ENCODE measurements at regions not wholly inside any gene's neighbourhood (a gene's known extent, or its start where the extent isn't known, plus 50 kb on each side); places are given as distances from the start of the nearest gene placed in this dataset.
"Not testable (repeated sequence)": the region's sequence is repeated elsewhere in the genome, so short reads cannot be mapped to it uniquely, and the experiment has no call there.

DNA sequence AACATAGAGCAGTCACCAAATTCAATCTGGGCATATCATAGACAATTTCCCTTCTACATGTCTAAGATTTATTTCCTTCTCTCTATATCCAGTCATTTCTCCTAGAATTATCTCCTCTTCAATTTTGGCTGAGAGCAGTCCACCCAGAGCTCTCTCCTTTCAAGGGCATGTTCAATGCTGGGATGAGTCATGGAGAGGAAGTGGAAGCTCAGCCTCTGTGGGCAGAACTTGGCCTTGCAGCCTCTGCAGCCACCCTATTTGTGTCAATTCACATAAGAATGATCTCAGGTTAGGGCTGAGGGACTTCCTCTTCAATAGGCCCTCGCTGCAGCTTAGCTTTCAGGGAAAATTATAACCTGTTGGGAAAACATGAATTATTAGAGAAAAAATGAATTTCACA is 560.8 kb downstream of the POM121L12 start:
- Mint-ChIP-seq H3K27me3 (ENCODE audit: low read depth in 3 of 3) (no peaks in the 10 kb centered on the region), H3K36me3 (no peaks in the 10 kb centered on the region), H3K4me3 (no peak overlapping the region), H3K27ac (no peak overlapping the region), H3K9me3 (peaks cover 8 to 86% (median 50%) of the 10 kb centered on the region in 6 donors), H3K4me1 (no peaks in the 10 kb centered on the region)
- DNase-seq, result no peak

DNA sequence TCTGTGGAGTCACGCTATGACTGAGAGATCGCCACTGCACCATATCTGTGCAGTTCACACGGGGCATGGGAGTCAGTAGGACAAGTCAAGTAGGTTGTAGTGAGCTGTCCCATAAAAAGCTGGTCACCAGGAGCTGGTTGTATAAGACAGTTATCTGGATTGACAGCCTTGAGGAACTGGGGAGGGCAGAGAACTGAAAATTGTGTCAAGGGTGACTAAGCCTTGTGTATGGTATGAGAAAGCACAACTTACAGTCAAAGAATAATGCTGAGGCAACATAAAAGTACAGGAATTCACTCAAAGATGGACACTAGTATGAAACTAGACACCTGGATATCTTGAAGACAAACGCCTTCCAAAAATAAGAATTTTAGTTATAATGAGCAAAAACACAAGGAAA is 564.9 kb downstream of the POM121L12 start:
- peaks cover 12 to 79% (median 48%) of the 10 kb centered on the region in 6 donors for H3K9me3 Mint-ChIP-seq
- no peak overlapping the region for H3K4me3 Mint-ChIP-seq
- peaks cover 0 to 2% (median 0%) of the 10 kb centered on the region in 3 donors for H3K27me3 Mint-ChIP-seq (ENCODE audit: low read depth in 3 of 3)
- no peak for DNase-seq
- peaks cover 0 to 6% (median 3%) of the 10 kb centered on the region in 3 donors for H3K36me3 Mint-ChIP-seq
- H3K27ac Mint-ChIP-seq, result no peak overlapping the region
- H3K4me1 Mint-ChIP-seq, result no peaks in the 10 kb centered on the region

DNA sequence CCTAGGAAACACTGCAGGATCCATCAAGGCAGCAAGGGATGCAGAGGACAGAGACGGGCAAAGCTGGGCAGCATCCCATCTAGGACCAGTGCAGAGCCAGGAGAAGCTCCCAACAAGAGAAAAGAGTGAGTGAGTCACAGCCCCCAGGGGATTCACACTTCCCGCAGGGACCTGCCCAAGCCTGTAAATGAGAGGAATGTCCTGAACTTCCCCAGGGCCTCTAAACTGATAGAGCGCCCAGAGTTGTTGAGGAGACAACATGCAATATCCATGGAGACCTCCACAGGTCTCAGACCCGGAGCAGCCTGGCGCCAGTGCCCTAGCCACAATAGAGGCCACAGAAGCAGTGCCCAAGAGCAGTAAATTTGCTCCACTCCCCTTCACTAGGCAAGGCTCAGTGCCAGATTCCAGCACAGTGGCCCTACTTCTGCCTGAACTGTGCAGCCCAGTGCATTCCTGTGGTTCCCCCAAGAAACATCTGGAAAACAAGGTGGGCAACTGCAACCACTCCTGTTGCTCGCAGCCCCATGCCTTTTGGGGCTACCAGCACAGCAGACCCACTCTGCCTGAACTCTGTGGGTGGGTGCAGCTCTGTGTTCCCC is 567.5 kb downstream of the POM121L12 start:
- Mint-ChIP-seq H3K27me3 (ENCODE audit: low read depth in 3 of 3) (peaks cover 0 to 2% (median 0%) of the 10 kb centered on the region in 3 donors), H3K4me1 (no peaks in the 10 kb centered on the region), H3K4me3 (no peak overlapping the region), H3K36me3 (peaks cover 0 to 6% (median 3%) of the 10 kb centered on the region in 3 donors), H3K27ac (no peak overlapping the region), H3K9me3 (peaks cover 9 to 70% (median 48%) of the 10 kb centered on the region in 6 donors)
- no peak for DNase-seq

DNA sequence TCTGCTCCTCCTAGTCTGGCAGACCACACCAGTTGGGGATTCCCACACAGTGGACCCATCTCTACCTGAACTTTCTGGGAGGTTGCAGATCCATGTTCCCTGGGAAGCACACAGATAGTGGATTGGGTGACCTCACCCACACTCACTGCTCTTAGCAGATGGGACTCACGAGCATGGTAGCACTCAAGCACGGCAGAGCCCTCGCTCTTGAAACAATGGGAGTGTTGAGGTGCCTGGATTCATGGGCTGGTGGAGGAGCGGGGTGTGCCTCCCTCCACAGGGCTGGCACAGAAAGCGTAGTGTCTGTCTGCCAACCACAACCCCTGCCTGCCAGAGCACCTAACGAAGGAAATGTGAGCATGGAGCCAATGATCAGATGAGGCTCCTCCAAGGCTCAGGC is 568.0 kb downstream of the POM121L12 start:
- Mint-ChIP-seq H3K4me1 (no peaks in the 10 kb centered on the region), H3K27me3 (ENCODE audit: low read depth in 3 of 3) (peaks cover 0 to 2% (median 0%) of the 10 kb centered on the region in 3 donors), H3K27ac (no peak overlapping the region), H3K36me3 (peaks cover 0 to 6% (median 3%) of the 10 kb centered on the region in 3 donors), H3K9me3 (peaks cover 9 to 67% (median 46%) of the 10 kb centered on the region in 6 donors), H3K4me3 (no peak overlapping the region)
- DNase-seq, result no peak

DNA sequence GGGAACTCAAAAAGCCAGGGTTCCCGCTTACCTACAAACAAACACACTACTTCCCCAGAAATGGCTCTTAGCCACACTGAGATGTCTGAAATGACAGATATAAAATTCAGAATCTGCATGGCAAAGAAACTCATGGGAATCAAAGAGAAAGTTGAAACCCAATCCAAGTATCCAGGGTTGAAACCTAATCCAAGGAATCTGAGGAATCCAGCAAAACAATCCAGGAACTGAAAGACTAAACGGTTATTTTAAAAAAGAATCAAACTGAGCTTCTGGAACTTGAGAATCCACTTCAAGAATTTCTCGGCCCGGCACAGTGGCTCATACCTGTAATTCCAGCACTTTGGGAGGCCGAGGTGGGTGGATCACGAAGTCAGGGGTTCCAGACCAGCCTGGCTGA is 568.8 kb downstream of the POM121L12 start:
- Mint-ChIP-seq H3K27me3 (ENCODE audit: low read depth in 3 of 3) (peaks cover 0 to 2% (median 0%) of the 10 kb centered on the region in 3 donors), H3K27ac (no peak overlapping the region), H3K4me1 (no peaks in the 10 kb centered on the region), H3K9me3 (peaks cover 9 to 70% (median 46%) of the 10 kb centered on the region in 6 donors), H3K4me3 (no peak overlapping the region), H3K36me3 (peaks cover 0 to 6% (median 3%) of the 10 kb centered on the region in 3 donors)
- DNase-seq, result no peak

DNA sequence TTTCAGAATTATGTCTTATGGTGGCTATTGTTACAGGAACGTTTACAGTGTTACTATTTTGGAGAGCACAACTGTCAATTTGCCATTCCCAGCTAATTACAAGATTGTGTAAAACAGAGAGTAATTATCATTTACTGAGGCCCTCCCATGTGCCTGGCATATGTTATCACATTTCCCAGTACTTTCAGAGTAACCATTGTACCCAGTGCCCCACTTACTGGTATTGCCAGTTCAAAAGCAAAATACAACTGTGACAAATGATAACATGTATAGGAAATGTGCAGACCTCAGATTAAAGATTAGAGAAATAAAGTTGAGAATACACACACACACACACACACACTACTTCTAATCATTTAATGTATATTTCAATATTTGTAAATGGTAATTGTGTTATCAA is 572.5 kb downstream of the POM121L12 start:
- Mint-ChIP-seq H3K27me3 (ENCODE audit: low read depth in 3 of 3) (peaks cover 0 to 2% (median 0%) of the 10 kb centered on the region in 3 donors), H3K4me1 (no peaks in the 10 kb centered on the region), H3K9me3 (peaks cover 2 to 58% (median 29%) of the 10 kb centered on the region in 6 donors), H3K4me3 (no peak overlapping the region), H3K27ac (no peak overlapping the region), H3K36me3 (peaks cover 0 to 4% (median 0%) of the 10 kb centered on the region in 3 donors)
- no peak for DNase-seq

DNA sequence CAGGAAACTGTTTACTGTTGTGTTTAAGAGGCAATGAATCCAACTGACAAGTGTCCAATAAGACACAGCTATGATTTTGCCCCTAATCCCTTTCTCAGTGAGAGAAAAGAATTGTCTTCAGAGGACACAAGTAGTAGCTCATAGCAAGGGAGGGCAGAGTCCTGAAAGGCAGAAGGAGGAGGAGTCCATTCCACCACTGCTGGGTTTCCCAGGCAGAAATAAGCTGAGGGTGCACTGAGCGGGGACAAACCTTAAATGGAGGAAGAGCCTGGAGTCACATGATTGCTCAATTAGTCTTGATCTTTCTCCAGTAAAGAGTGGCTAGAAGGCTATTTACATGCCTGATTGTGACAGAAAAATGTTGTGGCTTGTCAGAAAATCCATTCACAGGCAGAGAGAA is 573.8 kb downstream of the POM121L12 start:
- no peak overlapping the region for H3K4me3 Mint-ChIP-seq
- no peaks in the 10 kb centered on the region for H3K4me1 Mint-ChIP-seq
- peaks cover 0 to 4% (median 3%) of the 10 kb centered on the region in 3 donors for H3K36me3 Mint-ChIP-seq
- no peak overlapping the region for H3K27ac Mint-ChIP-seq
- no peak for DNase-seq
- H3K9me3 Mint-ChIP-seq, result peaks cover 4 to 59% (median 28%) of the 10 kb centered on the region in 6 donors
- H3K27me3 Mint-ChIP-seq (ENCODE audit: low read depth in 3 of 3), result no peaks in the 10 kb centered on the region

DNA sequence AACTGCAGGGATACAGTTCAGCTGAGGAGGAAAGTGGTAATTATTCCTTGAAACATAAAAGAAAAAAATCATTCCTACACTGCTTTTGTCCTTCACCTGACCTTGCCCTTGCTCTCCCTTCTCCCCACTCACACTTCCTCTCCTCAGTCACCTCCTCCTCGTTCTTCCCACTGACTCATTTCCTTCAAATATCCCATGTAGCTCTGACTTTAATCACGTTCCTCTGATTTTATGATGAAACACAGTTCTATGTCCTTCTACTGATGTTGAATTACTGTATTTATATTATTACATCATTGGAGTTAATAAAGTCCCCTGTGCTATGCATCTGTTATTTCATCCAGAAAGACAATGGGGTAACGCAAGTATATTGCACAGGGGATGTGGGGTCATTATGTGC is 575.6 kb downstream of the POM121L12 start:
- no peak for DNase-seq
- no peak overlapping the region for H3K27ac Mint-ChIP-seq
- H3K4me3 Mint-ChIP-seq, result no peak overlapping the region
- H3K27me3 Mint-ChIP-seq (ENCODE audit: low read depth in 3 of 3), result no peaks in the 10 kb centered on the region
- H3K4me1 Mint-ChIP-seq, result no peaks in the 10 kb centered on the region
- H3K9me3 Mint-ChIP-seq, result peaks cover 4 to 51% (median 30%) of the 10 kb centered on the region in 6 donors
- peaks cover 0 to 10% (median 3%) of the 10 kb centered on the region in 3 donors for H3K36me3 Mint-ChIP-seq

DNA sequence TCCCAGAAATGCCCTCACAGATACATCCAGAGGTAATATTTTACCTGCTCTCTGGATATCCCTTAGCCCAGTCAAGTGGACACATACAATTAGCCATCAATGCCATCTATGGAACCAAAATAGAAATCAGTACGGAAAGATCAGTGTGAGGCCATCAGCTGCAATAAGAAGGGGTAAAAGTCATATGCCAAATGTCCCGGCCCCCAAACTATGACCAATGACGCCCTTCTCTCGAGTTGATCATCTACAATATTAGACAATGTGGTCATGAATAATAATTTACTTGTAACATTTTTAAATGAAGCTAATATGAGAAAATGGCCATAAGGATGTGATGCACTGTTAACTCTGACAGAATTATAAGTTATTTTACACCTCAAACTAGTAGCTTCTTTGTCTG is 588.9 kb downstream of the POM121L12 start:
- DNase-seq, result no peak
- H3K4me1 Mint-ChIP-seq, result no peaks in the 10 kb centered on the region
- peaks cover 0 to 3% (median 0%) of the 10 kb centered on the region in 3 donors for H3K27me3 Mint-ChIP-seq (ENCODE audit: low read depth in 3 of 3)
- peaks cover 15 to 67% (median 50%) of the 10 kb centered on the region in 6 donors for H3K9me3 Mint-ChIP-seq
- H3K27ac Mint-ChIP-seq, result no peak overlapping the region
- no peak overlapping the region for H3K4me3 Mint-ChIP-seq
- H3K36me3 Mint-ChIP-seq, result no peaks in the 10 kb centered on the region

DNA sequence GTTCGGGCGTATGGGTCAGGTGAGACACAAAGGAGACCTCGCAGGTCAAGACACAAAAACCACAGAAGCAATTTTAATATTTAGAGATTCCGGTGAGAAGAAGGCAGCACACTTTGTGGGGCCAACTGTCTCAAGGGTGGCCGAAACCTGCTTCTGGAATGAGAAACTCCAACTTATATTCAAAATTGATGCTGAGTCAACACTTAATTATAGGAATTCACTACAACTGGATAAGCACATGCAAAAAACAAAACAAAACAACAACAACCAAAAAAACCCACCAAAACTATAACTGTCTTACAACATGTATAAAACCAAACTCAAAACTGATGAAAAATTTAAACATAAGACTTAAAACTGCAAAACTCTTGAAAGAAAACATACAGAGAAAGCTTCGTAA is 593.3 kb downstream of the POM121L12 start:
- Mint-ChIP-seq H3K36me3 (peaks cover 0 to 3% (median 0%) of the 10 kb centered on the region in 3 donors), H3K4me1 (no peaks in the 10 kb centered on the region), H3K9me3 (peaks cover 7 to 51% (median 40%) of the 10 kb centered on the region in 6 donors), H3K4me3 (no peak overlapping the region), H3K27me3 (ENCODE audit: low read depth in 3 of 3) (peaks cover 0 to 3% (median 0%) of the 10 kb centered on the region in 3 donors), H3K27ac (no peak overlapping the region)
- DNase-seq, result no peak

DNA sequence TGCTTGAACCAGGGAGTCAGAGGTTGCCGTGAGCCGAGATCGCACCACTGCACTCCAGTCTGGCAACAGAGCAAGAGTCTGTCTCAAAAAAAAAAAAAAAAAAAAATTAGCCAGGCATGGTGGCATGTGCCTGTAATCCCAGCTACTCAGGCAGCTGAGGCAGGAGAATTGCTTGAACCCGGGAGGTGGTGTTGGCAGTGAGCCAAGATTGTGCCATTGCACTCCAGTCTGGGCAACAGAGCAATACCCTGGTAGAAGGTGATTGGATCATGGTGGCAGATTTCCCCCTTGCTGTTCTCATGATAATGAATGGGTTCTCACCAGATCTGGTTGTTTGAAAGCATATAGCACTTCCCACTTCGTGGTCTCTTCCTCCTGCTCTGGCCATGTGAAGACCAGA is 599.8 kb downstream of the POM121L12 start:
- H3K36me3 Mint-ChIP-seq; H3K4me1 Mint-ChIP-seq; H3K27ac Mint-ChIP-seq; DNase-seq; H3K27me3 Mint-ChIP-seq (ENCODE audit: low read depth in 3 of 3); H3K4me3 Mint-ChIP-seq: not testable (repeated sequence)
- peaks cover 9 to 65% (median 38%) of the 10 kb centered on the region in 6 donors for H3K9me3 Mint-ChIP-seq

DNA sequence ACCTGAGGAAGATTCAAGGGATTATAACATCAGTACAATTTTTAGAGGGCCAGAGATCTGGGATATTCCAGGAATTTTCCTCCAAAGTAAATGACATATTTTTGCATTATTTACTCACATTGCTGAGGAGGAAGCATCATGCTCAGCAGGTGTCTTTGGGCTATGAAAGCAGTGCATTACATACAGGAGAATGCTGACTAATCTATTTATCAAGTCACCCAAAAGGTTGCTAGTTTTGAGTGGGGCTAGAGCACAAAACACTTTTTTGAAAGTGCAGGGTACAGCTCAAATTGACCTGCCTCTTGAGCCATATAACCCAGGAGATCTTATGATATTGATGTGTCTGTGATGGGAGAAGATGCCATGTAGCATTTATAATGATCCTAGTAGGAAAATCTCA is 603.1 kb downstream of the POM121L12 start:
- Mint-ChIP-seq H3K27me3 (ENCODE audit: low read depth in 3 of 3) (peaks cover 0 to 1% (median 0%) of the 10 kb centered on the region in 3 donors), H3K4me3 (no peak overlapping the region), H3K9me3 (peaks cover 12 to 65% (median 41%) of the 10 kb centered on the region in 6 donors)

DNA sequence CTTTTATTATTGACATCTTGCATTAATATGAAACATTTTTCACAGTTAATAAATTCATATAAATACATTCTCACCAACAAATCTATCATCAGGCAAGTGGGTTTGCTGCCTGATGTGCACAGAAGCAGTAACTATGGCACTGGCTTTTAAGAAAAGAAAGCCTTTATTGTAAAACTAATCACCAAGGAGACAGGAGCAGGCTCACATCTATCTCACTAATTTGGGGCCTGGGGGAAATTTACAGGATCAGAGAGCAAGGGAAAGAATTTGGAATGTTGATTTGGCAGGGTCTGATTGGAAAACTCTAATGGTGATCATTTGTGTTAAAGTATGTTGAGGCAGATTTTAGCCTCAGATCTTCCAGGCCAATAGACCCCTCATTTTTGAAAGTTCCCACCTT is 605.7 kb downstream of the POM121L12 start:
- no peak for DNase-seq
- peaks cover 0 to 3% (median 0%) of the 10 kb centered on the region in 3 donors for H3K27me3 Mint-ChIP-seq (ENCODE audit: low read depth in 3 of 3)
- no peak overlapping the region for H3K27ac Mint-ChIP-seq
- no peak overlapping the region for H3K4me3 Mint-ChIP-seq
- H3K4me1 Mint-ChIP-seq, result no peaks in the 10 kb centered on the region
- H3K36me3 Mint-ChIP-seq, result peaks cover 0 to 2% (median 0%) of the 10 kb centered on the region in 3 donors
- peaks cover 17 to 64% (median 46%) of the 10 kb centered on the region in 6 donors for H3K9me3 Mint-ChIP-seq

More for the DNA sequence above, 603.1 kb downstream of the POM121L12 start:
- H3K4me1 Mint-ChIP-seq, result no peaks in the 10 kb centered on the region
- peaks cover 0 to 2% (median 0%) of the 10 kb centered on the region in 3 donors for H3K36me3 Mint-ChIP-seq
- H3K27ac Mint-ChIP-seq, result no peak overlapping the region
- no peak for DNase-seq

DNA sequence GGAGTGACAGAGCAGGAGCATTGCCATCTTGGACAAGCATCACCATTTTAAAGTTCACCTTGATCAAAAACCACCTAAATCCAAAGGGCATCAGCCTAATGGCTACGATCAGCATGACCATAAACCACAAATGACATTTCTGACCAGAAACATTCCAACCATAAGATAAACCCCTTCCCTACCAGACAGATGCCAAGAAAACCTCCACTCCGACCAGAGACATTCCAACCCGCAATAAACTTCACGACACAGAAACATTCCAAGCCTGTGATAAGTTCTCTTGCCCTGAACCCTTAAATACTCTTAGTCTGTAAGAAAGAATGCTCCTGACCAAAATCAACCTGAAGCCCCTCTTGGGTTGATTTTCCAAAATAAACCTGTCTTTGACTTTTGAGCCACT is 606.9 kb downstream of the POM121L12 start:
- H3K36me3 Mint-ChIP-seq, result peaks cover 0 to 2% (median 0%) of the 10 kb centered on the region in 3 donors
- H3K4me3 Mint-ChIP-seq, result no peak overlapping the region
- H3K9me3 Mint-ChIP-seq, result peaks cover 15 to 64% (median 42%) of the 10 kb centered on the region in 6 donors
- H3K4me1 Mint-ChIP-seq, result no peaks in the 10 kb centered on the region
- DNase-seq, result no peak
- peaks cover 0 to 3% (median 0%) of the 10 kb centered on the region in 3 donors for H3K27me3 Mint-ChIP-seq (ENCODE audit: low read depth in 3 of 3)
- no peak overlapping the region for H3K27ac Mint-ChIP-seq

All from immature natural killer cell (primary cell).